Keratinocyte (primary cell): ENCODE measurements at regions not wholly inside any gene's neighbourhood (a gene's known extent, or its start where the extent isn't known, plus 50 kb on each side); places are given as distances from the start of the nearest gene placed in this dataset.

Experiments
- DNase-seq: peaks from one replicate; pipeline ENCODE4 v3.0.0-alpha.2; 2011; ENCODE audit warnings: low read depth, missing footprints, low spot score
- FAIRE-seq: peaks from 2 replicates; lab custom pipeline; 2011; peaks lifted over from hg19 to GRCh38; lab: Jason Lieb, UNC
- H2AFZ ChIP-seq: 2 replicates; pipeline ENCODE4 v1.6.0; 2012; ENCODE audit warnings: low read length, control low read depth, inconsistent platforms; ENCODE audit not compliant: control insufficient read depth
- H3K27ac ChIP-seq: 2 replicates; pipeline ENCODE4 v1.5.1; 2011; ENCODE audit warnings: low read length; ENCODE audit not compliant: control insufficient read depth, insufficient read depth
- H3K27me3 ChIP-seq: 3 replicates; pipeline ENCODE4 v1.6.0; 2011; ENCODE audit warnings: low read length; ENCODE audit not compliant: control insufficient read depth, insufficient read depth; ENCODE audit errors: extremely low read depth
- H3K36me3 ChIP-seq, 2 experiments: 2 replicates in 1 of 2; 3 replicates in 1 of 2; pipeline ENCODE4 v1.5.1; 2011; ENCODE audit warnings: low read length in 2 of 2, mild to moderate bottlenecking in 1 of 2; ENCODE audit not compliant: control insufficient read depth in 2 of 2, insufficient read depth in 2 of 2; ENCODE audit errors: extremely low read depth in 1 of 2
- H3K4me1 ChIP-seq: 3 replicates; pipeline ENCODE4 v1.5.1; 2011; ENCODE audit warnings: low read length; ENCODE audit not compliant: control insufficient read depth, insufficient read depth; ENCODE audit errors: extremely low read depth
- H3K4me2 ChIP-seq: 3 replicates; pipeline ENCODE4 v1.6.0; 2011; ENCODE audit warnings: low read depth, low read length; ENCODE audit not compliant: control insufficient read depth, insufficient read depth; ENCODE audit errors: extremely low read depth
- H3K4me3 ChIP-seq, 3 experiments: fragments of 200-600 bp in 1 of 3; sonication (generic) in 1 of 3; 2 replicates in 2 of 3; 3 replicates in 1 of 3; pipeline ENCODE4 v1.5.1; 2011 to 2016; ENCODE audit warnings: low read length in 3 of 3, mild to moderate bottlenecking in 3 of 3, control low read depth in 2 of 3, inconsistent platforms in 1 of 3, low read depth in 1 of 3, mixed read lengths in 1 of 3, mixed run types in 1 of 3, moderate library complexity in 1 of 3; ENCODE audit not compliant: control insufficient read depth in 2 of 3, insufficient read depth in 2 of 3; ENCODE audit errors: extremely low read depth in 1 of 3
- H3K79me2 ChIP-seq: 2 replicates; pipeline ENCODE4 v1.6.0; 2012; ENCODE audit warnings: low read length; ENCODE audit not compliant: control insufficient read depth, insufficient read depth
- H3K9ac ChIP-seq: 3 replicates; pipeline ENCODE4 v1.6.0; 2011; ENCODE audit warnings: low read length; ENCODE audit not compliant: control insufficient read depth, insufficient read depth; ENCODE audit errors: extremely low read depth
- H3K9me1 ChIP-seq: 3 replicates; pipeline ENCODE4 v1.6.0; 2011; ENCODE audit warnings: low read length; ENCODE audit not compliant: control insufficient read depth, insufficient read depth; ENCODE audit errors: extremely low read depth
- H3K9me3 ChIP-seq: 2 replicates; pipeline ENCODE4 v1.5.1; 2012; ENCODE audit warnings: low read depth, low read length; ENCODE audit not compliant: control insufficient read depth
- H4K20me1 ChIP-seq: 3 replicates; pipeline ENCODE4 v1.6.0; 2011; ENCODE audit warnings: low read length; ENCODE audit not compliant: control insufficient read depth, insufficient read depth; ENCODE audit errors: extremely low read depth
- EZH2 ChIP-seq: IDR thresholded peaks from one replicate; pipeline ENCODE4 v1.6.1; 2012; ENCODE audit warnings: inconsistent platforms, mild to moderate bottlenecking, low read length, moderate library complexity
- dilution Hi-C: fragments of 300-500 bp; cut with MboI; formaldehyde crosslinking; loops from one replicate; pipeline ENCODE4 v1.7.0; 2020; ENCODE audit warnings: low sequenced_read_pairs; ENCODE audit not compliant: extremely low pct_ligation_motif_present
- TF ChIP-seq, protein P1 (sequence below), 3 experiments: IDR thresholded peaks in 1 of 3; conservative IDR thresholded peaks in 1 of 3; optimal IDR thresholded peaks in 1 of 3; 2 replicates in 2 of 3; 3 replicates in 1 of 3; pipeline versions ENCODE3 to v1.5.1; 2011; ENCODE audit warnings: low read length in 3 of 3, mild to moderate bottlenecking in 3 of 3, moderate library complexity in 2 of 3, control low read depth in 1 of 3, inconsistent platforms in 1 of 3; ENCODE audit not compliant: insufficient read depth in 2 of 3; ENCODE audit errors: extremely low read depth in 1 of 3

DNA sequence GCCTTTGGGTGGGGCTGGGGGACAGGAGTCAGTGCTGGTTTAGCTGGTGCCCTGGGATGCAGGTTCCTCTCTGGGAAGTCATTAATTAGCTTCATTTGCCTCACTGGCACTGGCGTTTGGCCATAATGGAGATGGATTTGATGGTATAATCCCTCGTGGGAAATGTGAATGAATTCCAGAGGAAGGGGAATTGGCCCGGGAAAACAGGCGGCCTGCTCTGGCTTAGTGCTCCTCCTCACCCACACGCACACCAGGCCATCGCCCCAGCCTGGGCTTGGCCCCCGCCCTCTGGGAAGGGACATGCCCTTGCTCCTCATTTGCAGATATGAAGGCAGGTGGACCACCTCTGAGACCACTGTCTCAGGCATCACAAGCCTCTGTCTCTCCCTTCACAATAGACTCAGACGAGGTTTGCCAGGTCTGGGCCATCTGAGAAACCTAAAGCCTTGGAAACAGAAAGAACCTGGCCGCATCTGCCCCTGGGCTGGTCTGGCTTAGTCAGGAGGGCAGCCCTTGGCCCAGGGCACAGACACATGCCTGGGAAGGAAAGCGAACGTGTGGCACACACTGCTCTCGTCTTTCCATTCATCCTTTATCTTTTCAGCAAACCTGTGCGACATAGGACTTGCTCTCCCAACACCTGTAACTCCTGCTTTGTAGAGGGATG, 199.2 kb upstream of the CDH4 start:
- no peak overlapping the region for H3K9ac ChIP-seq
- no peak overlapping the region for H2AFZ ChIP-seq

DNA sequence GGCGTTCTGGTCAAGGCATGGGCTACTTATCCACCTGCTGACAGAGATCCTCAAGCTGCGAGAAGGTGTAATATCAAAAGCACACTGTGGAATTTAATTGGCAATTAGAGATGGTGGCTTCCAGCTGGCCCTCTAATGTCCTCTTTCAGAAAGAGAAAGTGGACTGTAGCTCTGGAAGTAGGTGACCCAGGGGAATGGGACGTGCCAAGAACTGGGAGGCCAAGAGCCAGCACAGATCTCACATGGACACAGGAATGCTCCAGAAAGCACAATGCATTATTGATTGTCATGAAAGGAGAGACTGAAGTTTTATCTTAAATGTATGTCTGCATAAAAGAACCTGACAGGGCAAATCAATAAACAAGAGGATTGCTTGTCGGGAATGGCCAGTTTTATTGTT, 198.6 kb upstream of the CDH4 start:
- Histone ChIP-seq H3K4me3 (no peak overlapping the region), H3K9me1 (no peaks in the 10 kb centered on the region), H3K36me3 (no peaks in the 10 kb centered on the region), H4K20me1 (no peaks in the 10 kb centered on the region), H3K4me2 (no peak overlapping the region), H3K4me1 (no peaks in the 10 kb centered on the region), H3K9me3 (no peaks in the 10 kb centered on the region), H3K9ac (no peak overlapping the region), H3K79me2 (no peaks in the 10 kb centered on the region), H3K27ac (no peak overlapping the region), H3K27me3 (peaks cover 24% of the 10 kb centered on the region), H2AFZ (no peak overlapping the region)
- no peak for TF ChIP-seq EZH2
- TF ChIP-seq, protein P1, sequence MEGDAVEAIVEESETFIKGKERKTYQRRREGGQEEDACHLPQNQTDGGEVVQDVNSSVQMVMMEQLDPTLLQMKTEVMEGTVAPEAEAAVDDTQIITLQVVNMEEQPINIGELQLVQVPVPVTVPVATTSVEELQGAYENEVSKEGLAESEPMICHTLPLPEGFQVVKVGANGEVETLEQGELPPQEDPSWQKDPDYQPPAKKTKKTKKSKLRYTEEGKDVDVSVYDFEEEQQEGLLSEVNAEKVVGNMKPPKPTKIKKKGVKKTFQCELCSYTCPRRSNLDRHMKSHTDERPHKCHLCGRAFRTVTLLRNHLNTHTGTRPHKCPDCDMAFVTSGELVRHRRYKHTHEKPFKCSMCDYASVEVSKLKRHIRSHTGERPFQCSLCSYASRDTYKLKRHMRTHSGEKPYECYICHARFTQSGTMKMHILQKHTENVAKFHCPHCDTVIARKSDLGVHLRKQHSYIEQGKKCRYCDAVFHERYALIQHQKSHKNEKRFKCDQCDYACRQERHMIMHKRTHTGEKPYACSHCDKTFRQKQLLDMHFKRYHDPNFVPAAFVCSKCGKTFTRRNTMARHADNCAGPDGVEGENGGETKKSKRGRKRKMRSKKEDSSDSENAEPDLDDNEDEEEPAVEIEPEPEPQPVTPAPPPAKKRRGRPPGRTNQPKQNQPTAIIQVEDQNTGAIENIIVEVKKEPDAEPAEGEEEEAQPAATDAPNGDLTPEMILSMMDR (optimal IDR thresholded peaks at IDR 0.05 in 1 of 3, IDR thresholded peaks at IDR 0.05 in 1 of 3, conservative IDR thresholded peaks at IDR 0.05 in 1 of 3; ENCODE audit: extremely low read depth in 1 of 3, insufficient read depth in 2 of 3, low read length in 3 of 3) = no peak
- DNase-seq (no peak), FAIRE-seq (no peak)
- dilution Hi-C loops = no loop called here

More for the DNA sequence above, 199.2 kb upstream of the CDH4 start:
- Histone ChIP-seq H3K27me3 (peaks cover 24% of the 10 kb centered on the region), H3K4me1 (no peaks in the 10 kb centered on the region), H3K27ac (no peak overlapping the region), H3K4me3 (no peak overlapping the region), H4K20me1 (no peaks in the 10 kb centered on the region), H3K9me3 (no peaks in the 10 kb centered on the region), H3K4me2 (no peak overlapping the region), H3K36me3 (no peaks in the 10 kb centered on the region), H3K9me1 (no peaks in the 10 kb centered on the region), H3K79me2 (no peaks in the 10 kb centered on the region)
- dilution Hi-C loops = no loop called here
- TF ChIP-seq, protein P1 (optimal IDR thresholded peaks at IDR 0.05 in 1 of 3, IDR thresholded peaks at IDR 0.05 in 1 of 3, conservative IDR thresholded peaks at IDR 0.05 in 1 of 3; ENCODE audit: extremely low read depth in 1 of 3, insufficient read depth in 2 of 3, low read length in 3 of 3) = no peak
- TF ChIP-seq EZH2 = no peak
- FAIRE-seq (no peak), DNase-seq (no peak)
